ENCODE measurements at regions not wholly inside any gene's neighbourhood (a gene's known extent, or its start where the extent isn't known, plus 50 kb on each side); places are given as distances from the start of the nearest gene placed in this dataset.

- H3K4me1 ChIP-seq (ENCODE audit: insufficient read depth): no peaks in the 10 kb centered on the region
- no peaks in the 10 kb centered on the region for H3K79me2 ChIP-seq (replicated peaks; ENCODE audit: insufficient read depth)
- no peaks in the 10 kb centered on the region for H3K27me3 Mint-ChIP-seq (ENCODE audit: insufficient read depth, low read depth, poor library complexity)
- no peak overlapping the region for H3K27ac Mint-ChIP-seq
- no peak overlapping the region for H3K4me3 ChIP-seq
- no peak for TF ChIP-seq CREB1 (CRISPR knock-in tag; IDR thresholded peaks at IDR 0.05; ENCODE audit: low read depth)
- H3K27me3 ChIP-seq (ENCODE audit: insufficient read depth): no peaks in the 10 kb centered on the region
- no peaks in the 10 kb centered on the region for H3K4me1 Mint-ChIP-seq
- H3K36me3 ChIP-seq (ENCODE audit: insufficient read depth): no peaks in the 10 kb centered on the region
- no peaks in the 10 kb centered on the region for H3F3A ChIP-seq (replicated peaks; ENCODE audit: low read depth)
- H3K4me2 ChIP-seq: no peak overlapping the region
- H3K9me3 Mint-ChIP-seq: peaks cover 8% of the 10 kb centered on the region
- H3K36me3 Mint-ChIP-seq (ENCODE audit: low read depth): peaks cover 4% of the 10 kb centered on the region; the same call in 1 of the 3 replicates
- no peaks in the 10 kb centered on the region for H4K20me1 ChIP-seq (replicated peaks; ENCODE audit: insufficient read depth)
- H3K4me3 Mint-ChIP-seq: no peak overlapping the region
- H3K27ac ChIP-seq (ENCODE audit: low read depth): no peak overlapping the region
- H3K9me2 ChIP-seq (ENCODE audit: insufficient read depth): no peaks in the 10 kb centered on the region; the same call in 1 of the 2 replicates
- DNase-seq (ENCODE audit: low spot score): no peak
- H2AFZ ChIP-seq: no peak overlapping the region
- no peak for ATAC-seq
Observed at GRCh38 chr13:62287764-62288163, 872.1 kb upstream of the PCDH20 start.

- Mint-ChIP-seq H3K36me3 (ENCODE audit: low read depth) (no peaks in the 10 kb centered on the region), H3K27ac (no peak overlapping the region), H3K27me3 (ENCODE audit: insufficient read depth, low read depth, poor library complexity) (no peaks in the 10 kb centered on the region), H3K9me3 (no peaks in the 10 kb centered on the region), H3K4me3 (no peak overlapping the region), H3K4me1 (peaks cover 2% of the 10 kb centered on the region; the same call in 2 of the 3 replicates)
- Histone ChIP-seq H2AFZ (no peak overlapping the region), H4K20me1 (replicated peaks; ENCODE audit: insufficient read depth) (no peaks in the 10 kb centered on the region), H3K4me2 (no peak overlapping the region), H3K79me2 (replicated peaks; ENCODE audit: insufficient read depth) (no peaks in the 10 kb centered on the region), H3K4me3 (no peak overlapping the region), H3K27ac (ENCODE audit: low read depth) (no peak overlapping the region), H3K9me2 (ENCODE audit: insufficient read depth) (no peaks in the 10 kb centered on the region; the same call in 1 of the 2 replicates), H3K27me3 (ENCODE audit: insufficient read depth) (no peaks in the 10 kb centered on the region), H3K4me1 (ENCODE audit: insufficient read depth) (no peaks in the 10 kb centered on the region), H3F3A (replicated peaks; ENCODE audit: low read depth) (no peaks in the 10 kb centered on the region), H3K36me3 (ENCODE audit: insufficient read depth) (no peaks in the 10 kb centered on the region)
- TF ChIP-seq ETS1 (IDR thresholded peaks at IDR 0.05) (no peak), ZNF462 (CRISPR knock-in tag; IDR thresholded peaks at IDR 0.05) (no peak), CREB1 (CRISPR knock-in tag; IDR thresholded peaks at IDR 0.05; ENCODE audit: low read depth) (no peak), NANOG (IDR thresholded peaks at IDR 0.05; ENCODE audit: borderline replicate concordance) (no peak), EZH2phosphoT487 (IDR thresholded peaks at IDR 0.05; ENCODE audit: unreplicated experiment) (no peak), ZNF114 (CRISPR knock-in tag; IDR thresholded peaks at IDR 0.05) (no peak), STAT1 (IDR thresholded peaks at IDR 0.05; ENCODE audit: unreplicated experiment) (no peak), CTCF (conservative IDR thresholded peaks at IDR 0.05; ENCODE audit: low read depth in 2 of 2) (no peak), EZH2 (IDR thresholded peaks at IDR 0.05; ENCODE audit: low read depth, unreplicated experiment) (no peak), ZNF331 (CRISPR knock-in tag; IDR thresholded peaks at IDR 0.05; ENCODE audit: low read depth) (no peak)
- no peak for DNase-seq (ENCODE audit: low spot score)
- no peak for ATAC-seq
Observed at GRCh38 chr13:62280590-62280989, 864.9 kb upstream of the PCDH20 start.

All from GM23338 (cell line).